ENCODE measurements at regions not wholly inside any gene's neighbourhood (a gene's known extent, or its start where the extent isn't known, plus 50 kb on each side); places are given as distances from the start of the nearest gene placed in this dataset.

GRCh38 chr2:2448178-2448577 lies 117.1 kb upstream of the MYT1L start:
- TF ChIP-seq EZH2 (IDR thresholded peaks at IDR 0.05; ENCODE audit: borderline replicate concordance, insufficient read depth, low read depth, low read length, poor library complexity, severe bottlenecking) (no peak), CTCF (IDR thresholded peaks at IDR 0.05) (no peak)
- ChIA-PET CTCF (no interaction called here), POLR2A (no interaction called here)
- no peaks in the 10 kb centered on the region for H3K27me3 ChIP-seq (replicated peaks in 1 of 4; ENCODE audit: control extremely low read depth in 1 of 4, control insufficient read depth in 3 of 4, insufficient read depth in 4 of 4, low read length in 3 of 4)
- peaks cover 0 to 5% (median 0%) of the 10 kb centered on the region in 3 donors for H3K9me3 ChIP-seq (ENCODE audit: control extremely low read depth in 1 of 3, control insufficient read depth in 2 of 3, insufficient read depth in 1 of 3, low read length in 2 of 3)
- no peaks in the 10 kb centered on the region for H3K27me3 Mint-ChIP-seq
- no peak overlapping the region for H3K9ac ChIP-seq (ENCODE audit: low read length)
- H3K4me2 ChIP-seq (replicated peaks; ENCODE audit: low read depth, low read length, poor library complexity, severe bottlenecking), result no peak overlapping the region
- H3K4me1 ChIP-seq (ENCODE audit: control insufficient read depth in 2 of 2, insufficient read depth in 2 of 2, low read length in 2 of 2), result no peaks in the 10 kb centered on the region
- intact Hi-C loops (cut with micrococcal nuclease), result no loop called here
- peaks cover 4% of the 10 kb centered on the region for H3K9me3 Mint-ChIP-seq (ENCODE audit: insufficient read depth)
- H3K79me2 ChIP-seq (ENCODE audit: control insufficient read depth, insufficient read depth, low read length), result no peaks in the 10 kb centered on the region
- no peaks in the 10 kb centered on the region for H3K4me1 Mint-ChIP-seq
- DNase-seq (no peak), ATAC-seq (ENCODE audit: low read depth) (no peak)
- H3K36me3 ChIP-seq (replicated peaks in 1 of 2; ENCODE audit: control extremely low read depth in 1 of 2, control insufficient read depth in 1 of 2, extremely low read depth in 1 of 2, insufficient read depth in 2 of 2, low read length in 1 of 2), result no peaks in the 10 kb centered on the region
- H3K4me3 Mint-ChIP-seq, result no peak overlapping the region
- H3K27ac ChIP-seq (ENCODE audit: low read length in 2 of 2), result no peak overlapping the region
- 80% methylated on average over 1 of the region's 4 CpGs for WGBS (ENCODE audit: insufficient coverage)
- no peak overlapping the region for H3K27ac Mint-ChIP-seq
- no peak overlapping the region for H3K4me3 ChIP-seq (ENCODE audit: control extremely low read depth in 1 of 5, extremely low read depth in 1 of 5, insufficient read depth in 1 of 5, low read depth in 2 of 5, low read length in 4 of 5)
- no peak overlapping the region for H2AFZ ChIP-seq (ENCODE audit: insufficient read depth, low read depth, low read length, poor library complexity, severe bottlenecking)
- H4K20me1 ChIP-seq (ENCODE audit: control insufficient read depth, insufficient read depth, low read length, poor library complexity, severe bottlenecking), result no peaks in the 10 kb centered on the region

- H3K4me1 ChIP-seq (ENCODE audit: control insufficient read depth in 2 of 2, insufficient read depth in 2 of 2, low read length in 2 of 2), result no peaks in the 10 kb centered on the region
- Mint-ChIP-seq H3K27me3 (no peaks in the 10 kb centered on the region), H3K27ac (no peak overlapping the region), H3K4me3 (no peak overlapping the region), H3K9me3 (ENCODE audit: insufficient read depth) (no peaks in the 10 kb centered on the region), H3K4me1 (no peaks in the 10 kb centered on the region)
- no peak overlapping the region for H3K9ac ChIP-seq (ENCODE audit: low read length)
- no peak overlapping the region for H2AFZ ChIP-seq (ENCODE audit: insufficient read depth, low read depth, low read length, poor library complexity, severe bottlenecking)
- ATAC-seq (ENCODE audit: low read depth), result no peak
- POLR2A ChIA-PET, result no interaction called here
- no peak overlapping the region for H3K27ac ChIP-seq (ENCODE audit: low read length in 2 of 2)
- peaks cover 0 to 14% (median 3%) of the 10 kb centered on the region in 3 donors for H3K9me3 ChIP-seq (ENCODE audit: control extremely low read depth in 1 of 3, control insufficient read depth in 2 of 3, insufficient read depth in 1 of 3, low read length in 2 of 3)
- no peak for DNase-seq
- TF ChIP-seq CTCF (IDR thresholded peaks at IDR 0.05) (no peak), EZH2 (IDR thresholded peaks at IDR 0.05; ENCODE audit: borderline replicate concordance, insufficient read depth, low read depth, low read length, poor library complexity, severe bottlenecking) (no peak)
- H3K79me2 ChIP-seq (ENCODE audit: control insufficient read depth, insufficient read depth, low read length), result no peaks in the 10 kb centered on the region
- CTCF ChIA-PET, result no interaction called here
- no peaks in the 10 kb centered on the region for H4K20me1 ChIP-seq (ENCODE audit: control insufficient read depth, insufficient read depth, low read length, poor library complexity, severe bottlenecking)
- H3K4me3 ChIP-seq (ENCODE audit: control extremely low read depth in 1 of 5, extremely low read depth in 1 of 5, insufficient read depth in 1 of 5, low read depth in 2 of 5, low read length in 4 of 5), result no peak overlapping the region
- H3K4me2 ChIP-seq (replicated peaks; ENCODE audit: low read depth, low read length, poor library complexity, severe bottlenecking), result no peak overlapping the region
- intact Hi-C loops (cut with micrococcal nuclease), result no loop called here
- WGBS (ENCODE audit: insufficient coverage), result 100% methylated on average over 1 of the region's 5 CpGs
- H3K27me3 ChIP-seq (replicated peaks in 1 of 4; ENCODE audit: control extremely low read depth in 1 of 4, control insufficient read depth in 3 of 4, insufficient read depth in 4 of 4, low read length in 3 of 4), result peaks cover 0 to 3% (median 0%) of the 10 kb centered on the region in 4 experiments
- H3K36me3 ChIP-seq (replicated peaks in 1 of 2; ENCODE audit: control extremely low read depth in 1 of 2, control insufficient read depth in 1 of 2, extremely low read depth in 1 of 2, insufficient read depth in 2 of 2, low read length in 1 of 2), result no peaks in the 10 kb centered on the region
Measured at GRCh38 chr2:2422621-2423020, 91.5 kb upstream of the MYT1L start.
